ENCODE measurements at regions not wholly inside any gene's neighbourhood (a gene's known extent, or its start where the extent isn't known, plus 50 kb on each side); places are given as distances from the start of the nearest gene placed in this dataset.

- TF ChIP-seq EZH2 (IDR thresholded peaks at IDR 0.05; ENCODE audit: borderline replicate concordance, low read depth, low read length, poor library complexity, severe bottlenecking): no peak
- no peak for TF ChIP-seq CTCF (conservative IDR thresholded peaks at IDR 0.05; ENCODE audit: low read depth, low read length)
Observed at GRCh38 chr6:170019818-170020583, 268.6 kb downstream of the ERMARD start.
